A549 (cell line): ENCODE measurements at regions not wholly inside any gene's neighbourhood (a gene's known extent, or its start where the extent isn't known, plus 50 kb on each side); places are given as distances from the start of the nearest gene placed in this dataset.
"Not testable (repeated sequence)": the region's sequence is repeated elsewhere in the genome, so short reads cannot be mapped to it uniquely, and the experiment has no call there.

Experiments
- ATAC-seq, 2 experiments: fragments of 200-7000 bp in 1 of 2; fragments of >200 bp in 1 of 2; cut with Nextera tagmentation in 1 of 2; cut with Tn5 transposase in 1 of 2; 3 replicates each; pipeline versions ENCODE4 v1.8.0 to v1.9.1; 2018 to 2020; ENCODE audit warnings: mild to moderate bottlenecking in 1 of 2, moderate library complexity in 1 of 2
- CTCF ChIA-PET: fragments of 300-600 bp; sonication (Branson Sonifier 250); formaldehyde crosslinking; extraction: SDS; loops from one replicate; lab custom pipeline; 2021; ENCODE audit warnings: antibody characterized with exemption, inconsistent platforms; lab: Yijun Ruan, JAX
- POLR2A ChIA-PET: fragments of 350-600 bp; formaldehyde crosslinking; extraction: SDS; loops from one replicate; lab custom pipeline; 2021; ENCODE audit warnings: antibody characterized with exemption, inconsistent platforms; lab: Yijun Ruan, JAX
- DNase-seq, 2 experiments: peaks; one replicate each; pipeline versions ENCODE4 v3.0.0 to v3.0.0-alpha.2; 2011 to 2016; ENCODE audit warnings: low read depth in 1 of 2, low spot score in 1 of 2
- FAIRE-seq: peaks from 2 replicates; lab custom pipeline; 2011; peaks lifted over from hg19 to GRCh38; lab: Jason Lieb, UNC
- H3K27ac ChIP-seq, 2 experiments: fragments of >200 bp; sonication (Bioruptor Twin); formaldehyde crosslinking; 3 replicates each; pipeline ENCODE4 v1.5.1; 2016 to 2017
- H3K4me1 ChIP-seq: fragments of >200 bp; sonication (Bioruptor Twin); formaldehyde crosslinking; 3 replicates; pipeline ENCODE4 v1.6.1; 2016
- H3K4me2 ChIP-seq: fragments of >200 bp; sonication (Bioruptor Twin); formaldehyde crosslinking; 3 replicates; pipeline ENCODE4 v1.6.1; 2016
- H3K4me3 ChIP-seq: fragments of >200 bp; sonication (Bioruptor Twin); formaldehyde crosslinking; 3 replicates; pipeline ENCODE4 v1.5.1; 2016
- H3K9me3 ChIP-seq: fragments of >200 bp; sonication (Bioruptor Twin); formaldehyde crosslinking; 3 replicates; pipeline ENCODE4 v1.6.1; 2016
- BHLHE40 ChIP-seq: IDR thresholded peaks from 2 replicates; pipeline ENCODE4 v1.6.1; 2012; ENCODE audit warnings: low read depth, low read length, inconsistent platforms
- E2F6 ChIP-seq: IDR thresholded peaks from 2 replicates; pipeline ENCODE4 v1.6.1; 2012; ENCODE audit warnings: low read depth, borderline replicate concordance
- EHF ChIP-seq: fragments of 250-450 bp; sonication (Bioruptor Pico); IDR thresholded peaks from 2 replicates; pipeline ENCODE4 v1.5.0; 2020; ENCODE audit warnings: mild to moderate bottlenecking
- EHMT2 ChIP-seq: fragments of 200-600 bp; sonication (generic); IDR thresholded peaks from 2 replicates; pipeline ENCODE4 v1.6.1; 2016; ENCODE audit warnings: antibody characterized with exemption, low read depth, mild to moderate bottlenecking, moderate library complexity
- HDAC2 ChIP-seq: fragments of 200-600 bp; sonication (generic); IDR thresholded peaks from 2 replicates; pipeline ENCODE4 v1.6.1; 2016
- KDM1A ChIP-seq: fragments of 200-600 bp; sonication (generic); IDR thresholded peaks from 2 replicates; pipeline ENCODE4 v1.6.1; 2016; ENCODE audit warnings: low read depth, mild to moderate bottlenecking
- PBX3 ChIP-seq: IDR thresholded peaks from 2 replicates; pipeline ENCODE4 v1.6.1; 2012
- POLR2AphosphoS2 ChIP-seq: conservative IDR thresholded peaks from 2 replicates; pipeline ENCODE4 v1.6.1; 2012; ENCODE audit warnings: low read length, improper control_type of control experiment, inconsistent platforms
- RAD21 ChIP-seq, 2 experiments: fragments of >200 bp in 1 of 2; sonication (Bioruptor Twin) in 1 of 2; formaldehyde crosslinking in 1 of 2; IDR thresholded peaks in 1 of 2; conservative IDR thresholded peaks in 1 of 2; 2 replicates in 1 of 2; 3 replicates in 1 of 2; pipeline ENCODE4 v1.6.1; 2012 to 2018; ENCODE audit warnings: inconsistent platforms in 1 of 2
- RCOR1 ChIP-seq: fragments of 150-350 bp; IDR thresholded peaks from 2 replicates; pipeline ENCODE4 v1.6.1; 2014; ENCODE audit warnings: antibody characterized with exemption, low read length, low read depth
- RNF2 ChIP-seq: fragments of 200-600 bp; sonication (generic); IDR thresholded peaks from 2 replicates; pipeline ENCODE4 v1.6.1; 2016; ENCODE audit warnings: low read depth, mild to moderate bottlenecking, antibody characterized with exemption, moderate library complexity, borderline replicate concordance
- USF2 ChIP-seq: fragments of 450-650 bp; IDR thresholded peaks from 2 replicates; pipeline ENCODE4 v1.6.1; 2014; ENCODE audit warnings: antibody characterized with exemption
- ZSCAN20 ChIP-seq: fragments of 250-450 bp; sonication (Bioruptor Pico); IDR thresholded peaks from 2 replicates; pipeline ENCODE4 v1.8.0; 2022; ENCODE audit warnings: mild to moderate bottlenecking, moderate library complexity
- WGBS: methylation state at CpG from one replicate; pipeline ENCODE4 v1.1.6; 2017; ENCODE audit errors: missing lambda C conversion rate; 5-methylcytosine and 5-hydroxymethylcytosine counted together
- TF ChIP-seq, protein P1 (sequence below): fragments of 150-350 bp; IDR thresholded peaks from 2 replicates; pipeline ENCODE4 v1.6.1; 2014; ENCODE audit warnings: low read depth, mild to moderate bottlenecking, low read length
- TF ChIP-seq, protein P2 (sequence below): fragments of 200-600 bp; sonication (generic); IDR thresholded peaks from 2 replicates; pipeline ENCODE4 v1.6.1; 2016; ENCODE audit warnings: antibody characterized with exemption, mild to moderate bottlenecking, moderate library complexity
- TF ChIP-seq, protein P3 (sequence below): fragments of >200 bp; sonication (Bioruptor Twin); formaldehyde crosslinking; IDR thresholded peaks from 3 replicates; pipeline ENCODE4 v1.5.1; 2016

- H3K4me1 ChIP-seq: no peaks in the 10 kb centered on the region
- FAIRE-seq (no peak), ATAC-seq (no peak)
- ChIA-PET POLR2A (no interaction called here), CTCF (interaction anchor here (1.2 kb wide), 1 partner anchor 190 kb away, joined by 3 read pairs; no protein-coding TSS in a partner anchor)
- no peak overlapping the region for H3K4me3 ChIP-seq
- H3K9me3 ChIP-seq: no peaks in the 10 kb centered on the region
- no peak overlapping the region for H3K4me2 ChIP-seq
- no peak overlapping the region for H3K27ac ChIP-seq
- no peak for TF ChIP-seq PBX3
- TF ChIP-seq, all 56 proteins: peak for 0
- DNase-seq: no peak
- WGBS: 16% methylated on average over 2 of the region's 2 CpGs
These were observed 75.9 kb upstream of the NALF2 start for GRCh38 chrX:69428216-69428615.

- H3K27ac ChIP-seq: no peak overlapping the region
- TF ChIP-seq USF2: no peak
- TF ChIP-seq, protein P1, sequence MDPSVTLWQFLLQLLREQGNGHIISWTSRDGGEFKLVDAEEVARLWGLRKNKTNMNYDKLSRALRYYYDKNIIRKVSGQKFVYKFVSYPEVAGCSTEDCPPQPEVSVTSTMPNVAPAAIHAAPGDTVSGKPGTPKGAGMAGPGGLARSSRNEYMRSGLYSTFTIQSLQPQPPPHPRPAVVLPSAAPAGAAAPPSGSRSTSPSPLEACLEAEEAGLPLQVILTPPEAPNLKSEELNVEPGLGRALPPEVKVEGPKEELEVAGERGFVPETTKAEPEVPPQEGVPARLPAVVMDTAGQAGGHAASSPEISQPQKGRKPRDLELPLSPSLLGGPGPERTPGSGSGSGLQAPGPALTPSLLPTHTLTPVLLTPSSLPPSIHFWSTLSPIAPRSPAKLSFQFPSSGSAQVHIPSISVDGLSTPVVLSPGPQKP: no peak
- TF ChIP-seq ZSCAN20: no peak
- H3K4me2 ChIP-seq: no peak overlapping the region
- H3K9me3 ChIP-seq: no peaks in the 10 kb centered on the region
- ATAC-seq (no peak), DNase-seq (no peak), FAIRE-seq (no peak)
- WGBS: 0% methylated on average over 2 of the region's 2 CpGs
- H3K4me3 ChIP-seq: no peak overlapping the region
- ChIA-PET CTCF (interaction anchor here (0.8 to 1.2 kb wide), 5 partner anchors 14 to 709 kb away, joined by 3 to 4 read pairs (median 3); partner anchors contain the start of gene IGBP1), POLR2A (no interaction called here)
- H3K4me1 ChIP-seq: no peaks in the 10 kb centered on the region
These were observed 79.2 kb upstream of the NALF2 start for GRCh38 chrX:69424910-69425309.

DNA sequence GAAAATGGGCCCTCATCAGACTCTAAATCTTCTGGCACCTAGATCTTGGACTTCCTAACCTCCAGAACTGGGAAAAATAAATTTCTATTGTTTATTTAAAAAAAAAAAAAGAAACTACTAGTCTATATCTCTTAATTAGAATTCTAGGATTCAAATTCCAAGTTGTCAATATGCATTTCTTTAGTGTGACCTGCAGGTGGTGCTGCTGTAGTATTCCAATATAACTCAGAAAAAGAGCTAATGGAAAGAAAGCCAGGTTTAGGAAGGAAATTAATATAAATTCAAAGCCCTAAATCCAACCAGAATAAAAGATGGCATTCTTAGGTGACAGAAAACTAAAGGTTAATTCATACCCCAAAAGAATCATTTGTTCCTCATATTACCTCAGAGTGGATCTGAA is 80.0 kb upstream of the NALF2 start:
- no peak for TF ChIP-seq RNF2
- TF ChIP-seq, protein P2, sequence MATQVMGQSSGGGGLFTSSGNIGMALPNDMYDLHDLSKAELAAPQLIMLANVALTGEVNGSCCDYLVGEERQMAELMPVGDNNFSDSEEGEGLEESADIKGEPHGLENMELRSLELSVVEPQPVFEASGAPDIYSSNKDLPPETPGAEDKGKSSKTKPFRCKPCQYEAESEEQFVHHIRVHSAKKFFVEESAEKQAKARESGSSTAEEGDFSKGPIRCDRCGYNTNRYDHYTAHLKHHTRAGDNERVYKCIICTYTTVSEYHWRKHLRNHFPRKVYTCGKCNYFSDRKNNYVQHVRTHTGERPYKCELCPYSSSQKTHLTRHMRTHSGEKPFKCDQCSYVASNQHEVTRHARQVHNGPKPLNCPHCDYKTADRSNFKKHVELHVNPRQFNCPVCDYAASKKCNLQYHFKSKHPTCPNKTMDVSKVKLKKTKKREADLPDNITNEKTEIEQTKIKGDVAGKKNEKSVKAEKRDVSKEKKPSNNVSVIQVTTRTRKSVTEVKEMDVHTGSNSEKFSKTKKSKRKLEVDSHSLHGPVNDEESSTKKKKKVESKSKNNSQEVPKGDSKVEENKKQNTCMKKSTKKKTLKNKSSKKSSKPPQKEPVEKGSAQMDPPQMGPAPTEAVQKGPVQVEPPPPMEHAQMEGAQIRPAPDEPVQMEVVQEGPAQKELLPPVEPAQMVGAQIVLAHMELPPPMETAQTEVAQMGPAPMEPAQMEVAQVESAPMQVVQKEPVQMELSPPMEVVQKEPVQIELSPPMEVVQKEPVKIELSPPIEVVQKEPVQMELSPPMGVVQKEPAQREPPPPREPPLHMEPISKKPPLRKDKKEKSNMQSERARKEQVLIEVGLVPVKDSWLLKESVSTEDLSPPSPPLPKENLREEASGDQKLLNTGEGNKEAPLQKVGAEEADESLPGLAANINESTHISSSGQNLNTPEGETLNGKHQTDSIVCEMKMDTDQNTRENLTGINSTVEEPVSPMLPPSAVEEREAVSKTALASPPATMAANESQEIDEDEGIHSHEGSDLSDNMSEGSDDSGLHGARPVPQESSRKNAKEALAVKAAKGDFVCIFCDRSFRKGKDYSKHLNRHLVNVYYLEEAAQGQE: no peak
- TF ChIP-seq USF2: no peak
- TF ChIP-seq, protein P3, sequence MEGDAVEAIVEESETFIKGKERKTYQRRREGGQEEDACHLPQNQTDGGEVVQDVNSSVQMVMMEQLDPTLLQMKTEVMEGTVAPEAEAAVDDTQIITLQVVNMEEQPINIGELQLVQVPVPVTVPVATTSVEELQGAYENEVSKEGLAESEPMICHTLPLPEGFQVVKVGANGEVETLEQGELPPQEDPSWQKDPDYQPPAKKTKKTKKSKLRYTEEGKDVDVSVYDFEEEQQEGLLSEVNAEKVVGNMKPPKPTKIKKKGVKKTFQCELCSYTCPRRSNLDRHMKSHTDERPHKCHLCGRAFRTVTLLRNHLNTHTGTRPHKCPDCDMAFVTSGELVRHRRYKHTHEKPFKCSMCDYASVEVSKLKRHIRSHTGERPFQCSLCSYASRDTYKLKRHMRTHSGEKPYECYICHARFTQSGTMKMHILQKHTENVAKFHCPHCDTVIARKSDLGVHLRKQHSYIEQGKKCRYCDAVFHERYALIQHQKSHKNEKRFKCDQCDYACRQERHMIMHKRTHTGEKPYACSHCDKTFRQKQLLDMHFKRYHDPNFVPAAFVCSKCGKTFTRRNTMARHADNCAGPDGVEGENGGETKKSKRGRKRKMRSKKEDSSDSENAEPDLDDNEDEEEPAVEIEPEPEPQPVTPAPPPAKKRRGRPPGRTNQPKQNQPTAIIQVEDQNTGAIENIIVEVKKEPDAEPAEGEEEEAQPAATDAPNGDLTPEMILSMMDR: peak; percentile 30
- TF ChIP-seq KDM1A: no peak
- no peak for TF ChIP-seq E2F6
- no peak for TF ChIP-seq POLR2AphosphoS2
- TF ChIP-seq RCOR1: no peak
- TF ChIP-seq RAD21 (conservative IDR thresholded peaks at IDR 0.05 in 1 of 2, IDR thresholded peaks at IDR 0.05 in 1 of 2): peak; percentile 18 to 22; a peak in 1 of 5 replicates
- TF ChIP-seq EHF (CRISPR knock-in tag): no peak
- TF ChIP-seq BHLHE40: no peak
- TF ChIP-seq EHMT2: no peak
- TF ChIP-seq HDAC2: no peak
- DNase-seq (peak in 1 of 2 experiments; percentile 9), FAIRE-seq (no peak), ATAC-seq (no peak)
- H3K4me2 ChIP-seq: no peak overlapping the region
- no peaks in the 10 kb centered on the region for H3K9me3 ChIP-seq
- no peaks in the 10 kb centered on the region for H3K4me1 ChIP-seq
- ChIA-PET CTCF (interaction anchor here (0.6 to 1.2 kb wide), 7 partner anchors 13 to 709 kb away, joined by 3 to 4 read pairs (median 4); partner anchors contain the start of gene IGBP1), POLR2A (no interaction called here)
- H3K4me3 ChIP-seq: no peak overlapping the region
- no peak overlapping the region for H3K27ac ChIP-seq

DNA sequence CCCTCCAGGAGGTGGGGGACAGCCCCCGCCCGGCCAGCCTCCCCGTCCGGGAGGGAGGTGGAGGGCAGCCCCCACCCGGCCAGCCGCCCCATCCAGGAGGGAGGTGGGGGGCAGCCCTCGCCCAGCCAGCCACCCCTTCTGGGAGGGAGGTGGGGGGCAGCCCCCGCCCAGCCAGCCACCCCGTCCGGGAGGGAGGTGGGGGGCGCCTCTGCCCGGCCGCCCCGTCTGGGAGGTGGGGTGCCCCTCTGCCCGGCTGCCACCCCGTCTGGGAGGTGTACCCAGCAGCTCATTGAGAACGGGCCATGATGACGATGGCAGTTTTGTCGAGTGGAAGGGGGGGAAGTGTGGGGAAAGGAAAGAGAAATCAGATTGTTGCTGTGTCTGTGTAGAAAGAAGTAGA is 81.9 kb upstream of the NALF2 start:
- CTCF ChIA-PET, H3K4me2 ChIP-seq, ATAC-seq, FAIRE-seq, DNase-seq, H3K27ac ChIP-seq, H3K4me1 ChIP-seq, POLR2A ChIA-PET, H3K9me3 ChIP-seq, H3K4me3 ChIP-seq: not testable (repeated sequence)
- 47% methylated on average over 3 of the region's 19 CpGs for WGBS
